ENCODE measurements at regions not wholly inside any gene's neighbourhood (a gene's known extent, or its start where the extent isn't known, plus 50 kb on each side); places are given as distances from the start of the nearest gene placed in this dataset.

- TF ChIP-seq ZNF274 (IDR thresholded peaks at IDR 0.05; ENCODE audit: low read depth, low read length) (no peak), SUZ12 (IDR thresholded peaks at IDR 0.05; ENCODE audit: extremely low read depth, insufficient read depth, insufficient read length) (no peak), YY1 (IDR thresholded peaks at IDR 0.05; ENCODE audit: insufficient read depth, insufficient read length) (no peak)
Observed at GRCh38 chr2:4507661-4508060, 804.3 kb downstream of the DCDC2C start.
